ENCODE measurements at regions not wholly inside any gene's neighbourhood (a gene's known extent, or its start where the extent isn't known, plus 50 kb on each side); places are given as distances from the start of the nearest gene placed in this dataset.

DNA sequence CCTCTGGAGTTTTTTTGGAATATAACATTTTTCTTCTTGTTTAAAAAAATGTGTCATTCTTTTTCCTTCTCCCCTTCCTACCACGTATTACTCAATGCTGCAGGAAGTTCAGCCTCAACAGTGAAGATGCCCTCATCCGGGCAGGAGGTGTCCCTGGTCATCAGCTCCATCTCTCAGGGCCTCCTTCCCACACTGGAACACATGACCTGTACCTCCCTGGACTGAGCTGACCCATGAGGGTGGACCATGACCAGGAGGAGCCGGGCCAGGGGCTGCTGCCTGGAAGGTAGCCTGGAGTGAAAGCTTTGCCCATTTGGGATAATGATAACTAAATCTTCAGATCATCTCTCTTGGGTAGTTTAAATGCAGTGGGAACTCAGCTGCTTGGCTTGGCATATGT is 316.5 kb upstream of the ZMIZ1 start:
- DNase-seq, result no peak

DNA sequence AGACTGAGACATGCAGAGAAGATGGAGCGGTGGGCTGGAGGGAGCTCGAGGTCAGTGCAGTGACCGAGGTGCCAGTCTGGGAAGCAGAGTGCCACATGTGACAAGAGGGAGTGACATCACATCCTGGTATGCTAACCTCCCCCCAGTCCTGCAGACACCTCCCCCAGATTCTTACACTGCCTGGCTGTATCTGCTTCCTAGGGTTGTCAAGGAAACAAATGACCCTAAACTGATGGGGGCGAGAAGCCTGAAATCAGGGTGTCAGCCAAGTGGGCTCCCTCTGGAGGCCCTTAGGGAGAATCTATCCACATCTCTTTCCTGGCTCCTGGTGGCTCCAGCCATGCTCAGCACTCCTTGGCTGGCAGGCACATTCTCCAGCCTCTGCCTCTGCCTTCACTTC is 316.1 kb upstream of the ZMIZ1 start:
- no peak for DNase-seq

- DNase-seq, result no peak
Measured at GRCh38 chr10:78754269-78755062, 314.3 kb upstream of the ZMIZ1 start.

DNA sequence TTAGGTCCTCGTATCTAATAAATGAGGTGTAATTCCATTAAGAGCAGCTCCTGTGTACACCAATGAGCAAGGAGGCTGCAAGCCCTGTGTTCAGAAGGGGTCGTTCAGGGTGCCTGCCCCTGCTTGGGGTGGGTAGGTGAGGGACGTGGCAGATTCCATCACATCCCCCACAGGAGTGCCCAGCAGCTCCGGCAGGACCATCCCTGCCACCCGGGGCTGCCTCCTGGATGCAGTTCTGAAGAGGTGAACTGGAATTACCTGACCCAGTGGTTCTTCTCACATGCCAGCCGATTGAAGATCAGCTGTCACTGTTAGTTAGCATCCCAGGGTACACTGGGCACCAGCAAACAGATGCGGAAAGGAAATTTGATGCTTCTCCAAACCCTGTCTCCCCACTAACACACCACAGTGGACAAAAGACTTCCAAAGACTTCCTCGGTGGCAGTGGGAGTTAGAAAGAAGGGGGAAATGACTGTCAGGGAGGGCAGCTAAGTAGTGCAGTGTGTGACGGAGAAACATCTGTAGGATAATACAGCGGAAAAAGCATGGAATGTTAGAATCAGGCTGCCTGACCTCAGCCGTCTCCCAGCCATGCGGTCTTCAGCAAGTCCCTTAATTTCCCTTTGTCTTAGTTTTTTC is 313.6 kb upstream of the ZMIZ1 start:
- DNase-seq, result no peak

GRCh38 chr10:78755877-78756455 is 312.8 kb upstream of the ZMIZ1 start:
- DNase-seq, result no peak

GRCh38 chr10:78756604-78757343 is 312.0 kb upstream of the ZMIZ1 start:
- DNase-seq, result no peak

GRCh38 chr10:78757344-78757925 is 311.3 kb upstream of the ZMIZ1 start:
- DNase-seq, result no peak

DNA sequence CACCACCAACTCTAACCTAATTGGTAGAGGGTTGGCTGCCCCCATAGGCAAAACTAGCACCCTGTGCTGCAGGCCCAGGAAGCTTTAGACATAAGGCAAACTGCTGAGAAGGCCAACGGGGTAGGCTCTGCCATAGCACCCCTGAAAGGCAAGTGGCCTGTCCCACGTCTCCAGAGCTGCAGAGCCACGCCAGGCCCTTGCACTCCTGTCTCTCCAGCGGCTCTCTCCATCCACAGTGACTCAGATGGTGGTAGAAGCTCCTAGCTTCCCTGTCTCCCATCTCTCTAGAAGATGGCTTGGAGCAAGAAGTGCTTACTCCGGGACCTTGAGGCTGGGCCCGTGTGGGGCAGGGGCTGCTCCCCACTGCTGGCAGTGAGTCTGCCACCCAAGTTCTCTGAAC is 310.6 kb upstream of the ZMIZ1 start:
- DNase-seq, result no peak

- DNase-seq, result no peak
Measured at GRCh38 chr10:78759456-78760120, 309.2 kb upstream of the ZMIZ1 start.

- DNase-seq, result no peak
Measured at GRCh38 chr10:78760463-78761310, 308.1 kb upstream of the ZMIZ1 start.

DNA sequence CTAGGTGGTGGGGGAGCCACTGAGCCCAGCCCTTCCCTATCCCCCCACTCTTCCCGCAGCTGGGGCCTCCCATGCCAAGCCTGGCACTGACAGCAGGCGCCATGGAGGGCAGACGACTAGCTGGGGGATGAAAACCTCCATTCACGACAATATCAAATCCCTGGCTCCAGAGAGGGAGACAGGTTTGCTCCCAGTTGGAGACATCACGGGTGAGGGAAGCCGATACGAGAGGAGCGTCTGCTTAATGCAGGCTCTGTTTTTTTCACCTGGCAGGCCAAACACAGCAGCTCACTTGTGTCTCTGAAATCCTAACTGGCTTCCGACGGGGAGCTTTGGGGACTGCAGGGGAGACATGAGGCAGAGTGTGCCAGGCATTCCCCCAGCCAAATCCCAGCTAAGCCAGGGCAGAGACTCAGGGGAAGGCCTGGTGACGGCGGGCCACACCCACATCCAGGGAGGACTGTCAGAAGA is 307.4 kb upstream of the ZMIZ1 start:
- DNase-seq, result no peak

GRCh38 chr10:78762086-78762630 is 306.6 kb upstream of the ZMIZ1 start:
- no peak for DNase-seq

DNA sequence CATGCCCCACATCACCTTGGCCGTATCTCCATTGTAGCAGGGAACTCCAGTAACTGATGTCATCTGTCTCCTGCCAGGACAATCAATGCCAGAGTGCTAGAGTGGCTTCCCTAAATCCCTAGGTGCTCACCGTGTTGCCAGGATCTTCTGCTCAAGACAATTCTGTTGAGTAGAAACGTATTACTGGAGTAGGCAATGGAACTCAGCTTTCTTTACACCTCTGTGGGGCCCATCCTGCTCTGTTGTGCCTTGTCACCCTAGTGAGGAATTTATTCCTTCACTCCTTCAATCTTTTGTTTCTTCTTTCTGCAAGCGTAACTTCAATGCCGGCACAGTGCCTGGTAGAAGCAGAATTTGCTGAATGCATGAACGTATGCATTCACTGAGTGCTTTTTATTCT is 305.5 kb upstream of the ZMIZ1 start:
- no peak for DNase-seq

- no peak for DNase-seq
Measured at GRCh38 chr10:78763651-78764395, 304.9 kb upstream of the ZMIZ1 start.

- DNase-seq, result no peak
Measured at GRCh38 chr10:78764436-78764835, 304.3 kb upstream of the ZMIZ1 start.

- DNase-seq, result no peak
Measured at GRCh38 chr10:78764846-78765430, 303.8 kb upstream of the ZMIZ1 start.

DNA sequence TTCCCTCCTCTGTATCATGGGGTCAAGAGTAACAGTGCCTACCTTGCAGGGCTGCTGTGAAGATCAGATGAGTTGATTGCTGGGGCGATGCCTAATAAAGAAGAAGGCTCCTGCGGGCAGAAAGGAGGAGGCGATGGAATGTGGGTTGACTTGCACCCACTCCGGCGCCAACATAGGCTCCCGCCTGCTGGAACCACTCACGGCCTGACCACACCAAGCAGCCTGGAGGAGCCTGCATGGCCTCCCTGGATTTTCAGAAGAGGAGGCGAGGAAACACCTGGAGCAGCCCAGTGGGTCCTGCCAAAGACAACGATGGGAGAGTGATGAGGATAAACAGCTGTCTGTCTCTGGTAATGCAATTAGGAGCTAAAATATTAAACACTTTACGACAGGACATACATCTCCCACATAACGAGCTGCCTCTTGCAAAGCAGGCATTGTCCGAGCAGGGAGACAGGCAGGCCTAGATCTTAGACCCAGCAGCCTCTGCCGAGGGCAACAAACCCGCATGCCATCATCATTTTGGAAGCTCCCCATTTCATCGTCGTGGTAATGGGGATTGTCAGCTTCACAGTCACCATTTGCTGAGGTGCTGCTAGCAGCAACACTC is 302.9 kb upstream of the ZMIZ1 start:
- no peak for DNase-seq

DNA sequence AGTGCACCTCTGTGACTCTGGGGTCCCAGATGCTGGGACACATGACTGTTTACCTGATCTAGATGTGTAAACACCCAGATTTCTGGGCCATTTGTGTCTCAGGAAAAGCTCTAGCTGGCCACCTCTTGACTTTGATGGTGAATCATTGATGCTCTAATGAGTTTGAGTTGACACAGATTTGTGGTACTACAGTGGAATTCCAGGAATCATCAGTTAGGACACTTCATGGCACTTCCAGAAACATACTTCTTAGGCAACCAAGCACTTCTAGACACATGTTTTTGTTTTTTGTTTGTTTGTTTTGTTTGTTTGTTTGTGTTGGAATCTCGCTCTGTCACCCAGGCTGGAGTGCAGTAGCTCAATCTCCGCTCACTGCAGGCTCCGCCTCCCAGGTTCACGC is 302.2 kb upstream of the ZMIZ1 start:
- no peak for DNase-seq

- no peak for DNase-seq
Measured at GRCh38 chr10:78768041-78768835, 300.5 kb upstream of the ZMIZ1 start.

Measured in NCI-H187 (cell line).